Stimulated activated CD4-positive, alpha-beta T cell treated with anti-CD3 and anti-CD28 coated beads, Interleukin-1b, Interleukin-23, amount 100 ng/mL, for 48 hours (primary cell): ENCODE measurements at regions not wholly inside any gene's neighbourhood (a gene's known extent, or its start where the extent isn't known, plus 50 kb on each side); places are given as distances from the start of the nearest gene placed in this dataset.
"Not testable (repeated sequence)": the region's sequence is repeated elsewhere in the genome, so short reads cannot be mapped to it uniquely, and the experiment has no call there.

Experiments used
- DNase-seq: peaks from one replicate; pipeline ENCODE4 v3.0.0-alpha.2; 2020

DNA sequence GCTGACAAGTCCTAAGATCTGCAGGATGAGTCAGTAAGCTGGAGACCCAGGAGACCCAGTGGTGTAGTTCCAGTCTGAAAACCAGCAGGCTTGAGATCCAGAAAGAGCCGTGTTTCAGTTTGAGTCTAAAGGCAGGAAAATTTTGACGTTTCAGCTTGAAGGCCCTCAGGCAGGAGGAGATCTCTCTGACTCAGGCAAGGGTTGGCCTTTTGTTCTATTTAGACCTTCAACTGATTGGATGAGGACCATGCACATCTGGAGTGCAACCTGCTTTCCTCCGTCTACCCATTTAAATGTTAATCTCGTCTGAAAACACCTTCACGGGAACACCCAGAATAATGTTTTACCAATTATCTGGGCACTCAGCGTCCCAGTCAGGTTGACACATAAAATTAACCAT lies 69.5 kb downstream of the NPIPA7 start:
- DNase-seq: not testable (repeated sequence)

GRCh38 chr16:16449712-16450237 lies 70.8 kb downstream of the NPIPA7 start:
- not testable (repeated sequence) for DNase-seq

- not testable (repeated sequence) for DNase-seq
These were observed 72.9 kb downstream of the NPIPA7 start for GRCh38 chr16:16451721-16452410.

- DNase-seq: not testable (repeated sequence)
These were observed 79.6 kb downstream of the NPIPA7 start for GRCh38 chr16:16458579-16458978.

DNA sequence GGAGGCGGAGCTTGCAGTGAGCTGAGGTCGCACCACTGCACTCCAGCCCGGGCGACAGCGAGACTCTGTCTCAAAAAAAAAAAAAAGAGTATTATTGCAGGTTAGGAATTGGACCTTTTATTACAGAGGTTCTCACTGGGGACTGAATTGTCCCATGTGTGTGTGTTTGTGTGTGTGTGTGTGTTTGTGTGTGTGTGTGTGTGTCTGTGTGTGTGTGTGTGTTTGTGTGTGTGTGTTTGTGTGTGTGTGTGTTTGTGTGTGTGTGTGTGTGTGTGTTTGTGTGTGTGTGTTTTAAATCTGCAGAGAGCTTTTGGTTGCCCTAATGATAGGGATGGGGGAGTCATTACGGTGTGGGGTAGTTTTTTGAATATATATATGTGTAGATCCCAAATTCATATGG lies 84.9 kb downstream of the NPIPA7 start:
- DNase-seq: not testable (repeated sequence)

GRCh38 chr16:16488919-16489318 lies 110.0 kb downstream of the NPIPA7 start:
- not testable (repeated sequence) for DNase-seq

GRCh38 chr16:16489466-16489865 lies 110.5 kb downstream of the NPIPA7 start:
- not testable (repeated sequence) for DNase-seq

GRCh38 chr16:16494114-16494513 lies 115.2 kb downstream of the NPIPA7 start:
- DNase-seq: not testable (repeated sequence)

DNA sequence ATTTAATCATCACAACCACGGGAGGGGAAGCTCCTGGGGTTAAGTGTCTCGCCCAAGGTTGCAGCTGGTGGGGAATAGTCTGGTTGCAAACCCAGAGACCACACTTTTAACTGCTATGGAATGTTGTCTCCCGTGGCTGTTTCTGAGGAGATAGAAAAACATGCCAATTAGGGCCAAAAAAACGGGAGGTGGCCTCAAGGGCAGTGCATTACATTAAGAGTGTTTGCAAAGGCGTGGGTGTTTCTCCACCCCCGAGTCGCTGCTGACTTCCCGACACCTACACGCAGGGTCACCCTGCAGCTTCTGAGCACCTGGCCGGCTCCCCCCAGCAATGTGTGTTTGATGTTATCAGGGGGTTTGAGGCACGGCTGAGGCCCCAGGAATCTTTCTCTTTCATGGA lies 116.1 kb downstream of the NPIPA7 start:
- DNase-seq: not testable (repeated sequence)

DNA sequence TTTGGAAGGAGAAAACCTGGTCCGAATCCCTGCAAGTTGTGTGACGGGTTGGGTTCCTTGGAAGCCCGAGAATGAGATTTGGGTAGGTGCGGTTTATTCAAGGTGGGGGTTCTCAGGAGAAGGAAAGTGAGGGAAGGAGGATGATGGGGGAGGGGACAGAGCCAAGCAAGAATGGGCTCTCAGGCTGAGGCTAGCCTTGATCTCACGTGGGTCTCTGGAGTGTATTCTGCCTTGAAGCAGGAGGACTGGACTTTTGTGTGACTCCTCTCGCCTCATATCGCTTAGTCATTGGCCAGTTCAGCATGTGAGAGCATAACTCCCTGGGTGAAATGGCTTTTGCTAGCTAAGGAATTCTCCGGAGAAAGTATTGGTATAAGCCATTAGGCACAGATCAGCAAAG lies 120.9 kb downstream of the NPIPA7 start:
- not testable (repeated sequence) for DNase-seq

- DNase-seq: not testable (repeated sequence)
These were observed 128.1 kb downstream of the NPIPA7 start for GRCh38 chr16:16507041-16507440.

DNA sequence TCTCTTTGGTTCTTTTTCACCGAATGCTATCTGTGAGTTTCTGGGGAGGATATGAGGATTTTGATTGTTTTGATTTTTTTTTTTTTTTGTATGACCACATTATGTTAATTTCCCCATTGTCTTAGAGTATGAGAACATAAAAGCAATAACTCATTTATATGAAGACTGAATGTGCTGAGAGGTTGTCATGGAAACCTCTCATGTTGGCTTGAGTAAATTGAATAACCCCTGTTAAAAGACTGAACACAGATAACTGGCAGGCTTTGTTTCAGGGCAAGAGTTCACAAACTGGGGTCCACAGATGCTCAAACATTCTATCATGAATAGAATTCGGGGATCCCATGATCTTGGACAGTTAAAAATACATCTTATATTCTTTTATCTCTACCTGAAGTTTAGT lies 129.4 kb downstream of the NPIPA7 start:
- DNase-seq: not testable (repeated sequence)

DNA sequence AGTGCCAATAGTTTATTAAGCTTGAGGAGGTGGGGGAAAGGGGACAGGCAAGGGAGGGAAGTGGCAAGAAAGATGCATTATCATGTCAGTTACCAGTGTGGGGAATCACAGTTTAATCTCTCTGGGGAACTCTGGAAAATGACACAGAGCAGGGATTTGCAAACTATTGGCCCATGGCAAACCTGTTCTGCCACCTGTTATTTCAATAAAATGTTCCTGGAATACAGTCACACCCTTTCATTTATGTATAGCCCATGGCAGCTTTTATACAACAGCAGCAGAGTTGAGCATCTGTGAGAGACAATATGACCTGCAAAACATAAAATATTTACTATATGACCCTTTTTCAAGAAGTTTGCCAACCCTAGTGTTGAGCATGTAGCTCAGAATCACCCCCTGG lies 140.5 kb downstream of the NPIPA7 start:
- not testable (repeated sequence) for DNase-seq

- DNase-seq: not testable (repeated sequence)
These were observed 142.5 kb downstream of the NPIPA7 start for GRCh38 chr16:16521239-16522002.

DNA sequence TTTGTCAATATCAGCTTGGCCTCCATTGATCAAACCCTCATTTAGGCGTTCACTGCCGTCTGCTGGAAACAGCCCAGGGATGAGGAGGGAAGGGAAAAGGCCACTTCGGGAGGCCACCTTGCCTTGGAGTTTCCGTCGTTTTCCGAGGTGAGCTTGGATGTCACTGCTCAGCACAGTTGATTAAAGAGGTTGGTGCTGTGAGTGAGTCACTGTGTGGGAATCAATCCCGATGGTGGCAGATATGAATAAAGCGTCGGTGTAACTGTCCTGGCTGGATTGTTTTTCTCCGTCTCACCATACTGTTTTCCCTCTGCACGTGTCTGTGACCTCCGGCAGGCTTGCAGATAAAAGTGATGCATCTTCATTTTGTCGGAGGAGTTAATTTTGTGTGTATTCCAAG lies 148.1 kb downstream of the NPIPA7 start:
- DNase-seq: not testable (repeated sequence)

DNA sequence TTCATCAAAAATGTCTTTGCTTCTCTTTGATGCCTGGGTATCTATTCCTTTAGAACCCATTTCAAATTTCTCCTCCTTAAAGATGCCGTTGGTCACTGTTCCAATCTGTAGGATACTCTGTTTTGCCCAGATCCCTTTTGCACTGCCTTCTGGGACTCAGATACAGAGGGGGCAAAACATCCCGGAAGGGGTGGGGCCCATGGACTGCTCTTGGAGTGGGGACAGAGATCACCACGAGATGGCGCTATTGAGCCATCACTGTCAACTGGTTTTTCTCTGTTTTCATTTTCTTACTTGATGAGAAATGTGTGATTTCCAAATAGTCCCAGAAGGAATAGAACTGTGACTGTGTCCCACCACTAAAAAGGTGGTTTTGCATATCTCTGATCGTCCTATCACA lies 151.8 kb downstream of the NPIPA7 start:
- DNase-seq: not testable (repeated sequence)

DNA sequence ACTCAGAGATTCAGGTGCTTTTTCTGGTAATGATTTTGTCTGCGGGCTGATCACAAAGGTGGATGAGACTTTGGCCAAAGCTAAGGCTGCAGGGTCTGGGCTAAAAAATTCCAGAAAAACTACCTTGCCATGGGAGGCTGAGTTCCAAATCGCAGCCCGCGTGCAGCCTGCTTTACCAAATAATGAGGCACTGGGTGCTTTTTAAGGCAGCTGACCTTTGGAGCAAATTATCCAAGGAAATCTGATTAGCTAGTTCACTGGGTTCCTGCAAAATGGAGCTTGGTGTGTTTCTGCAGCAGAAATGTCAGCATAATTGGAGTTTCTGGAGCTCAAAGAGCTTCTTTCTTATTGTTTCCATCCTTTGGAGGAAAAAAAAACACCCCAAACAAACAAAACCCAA lies 156.6 kb downstream of the NPIPA7 start:
- DNase-seq: not testable (repeated sequence)

- not testable (repeated sequence) for DNase-seq
These were observed 157.2 kb downstream of the NPIPA7 start for GRCh38 chr16:16536151-16536550.

- not testable (repeated sequence) for DNase-seq
These were observed 170.8 kb downstream of the NPIPA7 start for GRCh38 chr16:16549710-16550109.

DNA sequence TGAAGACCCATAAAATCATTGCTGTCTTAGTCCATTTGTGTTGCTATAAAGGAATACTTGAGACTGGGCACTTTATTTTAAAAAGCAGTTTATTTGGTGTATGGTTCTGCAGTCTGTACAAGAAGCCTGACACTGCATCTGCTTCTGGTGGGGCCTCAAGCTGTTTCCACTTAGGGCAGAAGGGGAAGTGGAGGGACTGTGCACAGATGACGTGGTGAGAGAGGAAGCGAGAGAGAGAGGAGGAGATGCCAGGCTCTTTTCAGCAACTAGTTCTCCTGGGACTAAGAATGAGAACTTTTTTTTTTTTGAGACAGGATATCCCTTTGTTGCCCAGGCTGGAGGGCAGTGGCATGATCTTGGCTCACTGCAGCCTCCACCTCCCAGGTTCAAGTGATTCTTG lies 171.9 kb downstream of the NPIPA7 start:
- DNase-seq: not testable (repeated sequence)

DNA sequence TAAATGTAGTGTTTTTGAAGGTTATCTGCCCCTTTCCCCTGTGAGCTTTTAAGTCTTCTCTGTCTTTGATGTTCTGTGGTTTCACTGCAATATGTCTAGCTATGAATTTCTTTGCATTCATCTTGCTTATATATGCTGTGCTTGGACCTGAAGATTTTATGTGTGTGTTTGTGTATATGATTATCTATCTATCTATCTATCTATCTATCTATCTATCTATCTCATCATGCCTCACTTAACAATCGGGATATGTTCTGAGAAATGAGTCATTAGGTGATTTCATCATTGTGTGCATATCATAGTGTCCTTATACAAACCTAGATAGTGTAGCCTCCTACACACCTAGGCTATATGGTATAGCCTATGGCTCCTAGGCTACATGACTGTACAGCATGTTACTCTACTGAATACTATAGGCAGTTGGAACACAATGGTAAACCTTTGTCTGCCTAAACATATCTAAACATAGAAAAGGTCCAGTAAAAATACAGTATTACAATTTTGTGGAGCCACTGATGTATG lies 173.9 kb downstream of the NPIPA7 start:
- DNase-seq: not testable (repeated sequence)

GRCh38 chr16:16559179-16559740 lies 180.3 kb downstream of the NPIPA7 start:
- DNase-seq: not testable (repeated sequence)

DNA sequence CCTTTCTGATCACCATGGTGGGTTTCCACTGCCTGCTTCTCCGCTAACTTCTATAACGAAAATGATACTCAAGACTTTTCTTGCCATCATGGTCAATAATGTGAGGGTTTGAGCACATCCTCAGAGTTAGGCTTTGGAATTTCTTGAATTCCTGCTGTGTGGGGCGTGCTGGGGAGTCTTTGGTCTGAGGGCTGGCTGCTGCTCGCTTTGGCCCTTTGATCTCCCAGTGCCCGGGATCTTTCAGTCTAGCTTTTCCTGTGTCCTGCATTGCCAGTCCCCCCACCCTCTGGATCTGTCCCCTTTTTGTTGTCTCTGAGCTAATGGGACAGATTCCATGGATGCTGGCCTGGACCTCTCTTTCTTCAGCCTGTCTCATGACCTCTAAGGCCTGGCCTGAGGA lies 182.6 kb downstream of the NPIPA7 start:
- DNase-seq: not testable (repeated sequence)
